ENCODE measurements at regions not wholly inside any gene's neighbourhood (a gene's known extent, or its start where the extent isn't known, plus 50 kb on each side); places are given as distances from the start of the nearest gene placed in this dataset.

- H3K9me3 ChIP-seq (ENCODE audit: severe bottlenecking), result no peaks in the 10 kb centered on the region
- H3K4me3 ChIP-seq (ENCODE audit: low read depth, low read length), result no peak overlapping the region
- H3K27me3 ChIP-seq (ENCODE audit: insufficient read depth, low read depth, severe bottlenecking), result no peaks in the 10 kb centered on the region
- no peaks in the 10 kb centered on the region for H3K36me3 ChIP-seq
- no peak for TF ChIP-seq CTCF (IDR thresholded peaks at IDR 0.05; ENCODE audit: low read depth, low read length)
- DNase-seq, result no peak
- no peak overlapping the region for H3K27ac ChIP-seq
Measured at GRCh38 chr13:26463296-26463695, 94.2 kb upstream of the WASF3 start.

- DNase-seq, result no peak
- no peak for TF ChIP-seq CTCF (IDR thresholded peaks at IDR 0.05; ENCODE audit: low read depth, low read length)
- H3K9me3 ChIP-seq (ENCODE audit: severe bottlenecking), result no peaks in the 10 kb centered on the region
- H3K27ac ChIP-seq, result no peak overlapping the region
- H3K36me3 ChIP-seq, result no peaks in the 10 kb centered on the region
- no peak overlapping the region for H3K4me3 ChIP-seq (ENCODE audit: low read depth, low read length)
- no peaks in the 10 kb centered on the region for H3K27me3 ChIP-seq (ENCODE audit: insufficient read depth, low read depth, severe bottlenecking)
Measured at GRCh38 chr13:26463848-26464247, 93.6 kb upstream of the WASF3 start.

DNA sequence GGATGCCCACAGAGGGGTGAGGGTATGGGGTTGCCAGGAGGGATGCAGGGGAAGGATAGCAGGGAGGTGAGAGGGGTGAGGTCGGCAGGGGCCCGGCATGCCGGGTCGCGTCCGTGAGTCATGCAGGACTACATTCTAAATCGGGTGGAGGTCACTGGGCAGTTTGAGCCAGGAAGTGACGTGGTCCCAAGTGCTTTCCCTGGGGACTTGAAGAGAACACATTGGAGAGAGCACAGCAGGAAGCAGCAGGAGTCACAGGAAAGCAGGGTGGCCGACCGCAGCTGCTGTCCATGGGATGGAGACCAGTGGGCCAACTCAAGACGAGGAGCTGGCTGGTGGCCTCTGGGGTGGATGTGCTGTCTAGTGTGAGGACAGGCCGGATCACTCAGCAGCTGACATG, 92.0 kb upstream of the WASF3 start:
- H3K4me3 ChIP-seq (ENCODE audit: low read depth, low read length), result no peak overlapping the region
- no peak for TF ChIP-seq CTCF (IDR thresholded peaks at IDR 0.05; ENCODE audit: low read depth, low read length)
- no peaks in the 10 kb centered on the region for H3K36me3 ChIP-seq
- H3K27me3 ChIP-seq (ENCODE audit: insufficient read depth, low read depth, severe bottlenecking), result no peaks in the 10 kb centered on the region
- peaks cover 2% of the 10 kb centered on the region for H3K9me3 ChIP-seq (ENCODE audit: severe bottlenecking)
- H3K27ac ChIP-seq, result no peak overlapping the region
- no peak for DNase-seq

DNA sequence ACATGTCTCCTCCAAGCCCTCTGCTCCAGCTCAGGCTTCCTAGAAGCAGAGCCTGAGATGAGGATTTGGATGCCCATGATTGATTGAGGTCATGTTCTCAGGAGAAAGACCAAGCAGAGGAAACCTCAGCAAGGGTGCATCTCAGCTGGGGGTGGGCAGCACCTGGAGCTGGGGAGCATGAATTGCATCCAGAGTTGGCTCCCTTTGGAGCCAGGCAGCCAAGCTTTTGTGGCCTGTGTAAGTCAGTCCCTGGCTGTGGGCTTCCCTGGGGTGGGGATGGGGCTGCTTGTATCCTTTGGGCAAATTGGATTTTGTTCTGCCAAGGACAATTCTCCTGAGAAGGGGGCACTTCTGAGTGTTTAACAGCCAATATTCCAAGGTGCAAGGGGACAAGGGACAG, 91.5 kb upstream of the WASF3 start:
- DNase-seq, result no peak
- Histone ChIP-seq H3K27me3 (ENCODE audit: insufficient read depth, low read depth, severe bottlenecking) (no peaks in the 10 kb centered on the region), H3K36me3 (no peaks in the 10 kb centered on the region), H3K9me3 (ENCODE audit: severe bottlenecking) (peaks cover 2% of the 10 kb centered on the region), H3K4me3 (ENCODE audit: low read depth, low read length) (no peak overlapping the region), H3K27ac (no peak overlapping the region)
- no peak for TF ChIP-seq CTCF (IDR thresholded peaks at IDR 0.05; ENCODE audit: low read depth, low read length)

DNA sequence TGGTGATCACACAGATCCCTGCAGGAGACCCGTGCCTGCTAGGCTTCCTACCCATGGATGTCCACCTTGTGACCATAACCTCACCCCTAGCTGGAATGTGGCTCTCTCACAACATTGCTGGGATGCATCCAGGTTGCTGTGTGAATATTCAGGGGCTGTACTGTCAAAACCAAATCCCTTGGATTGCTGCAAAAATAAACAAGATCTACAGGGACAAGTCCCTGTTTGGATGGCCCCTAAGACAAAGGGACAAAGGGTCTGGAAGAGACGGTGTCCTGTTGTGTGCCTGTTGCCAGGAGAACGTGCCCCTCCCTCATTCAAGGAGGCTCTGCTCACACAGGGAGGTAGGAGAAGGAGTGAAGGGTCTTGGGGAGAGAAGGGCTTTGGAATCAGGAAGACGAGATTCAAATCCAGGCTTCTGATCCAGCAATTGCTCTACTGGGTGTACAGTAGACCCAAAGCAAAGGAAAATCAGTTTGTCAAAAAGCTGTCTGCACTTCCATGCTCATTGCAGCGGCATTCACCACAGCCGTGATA, 89.2 kb upstream of the WASF3 start:
- H3K27ac ChIP-seq, result no peak overlapping the region
- H3K4me3 ChIP-seq (ENCODE audit: low read depth, low read length), result no peak overlapping the region
- H3K36me3 ChIP-seq, result no peaks in the 10 kb centered on the region
- TF ChIP-seq CTCF (IDR thresholded peaks at IDR 0.05; ENCODE audit: low read depth, low read length), result no peak
- no peak for DNase-seq
- H3K27me3 ChIP-seq (ENCODE audit: insufficient read depth, low read depth, severe bottlenecking), result no peaks in the 10 kb centered on the region
- peaks cover 2% of the 10 kb centered on the region for H3K9me3 ChIP-seq (ENCODE audit: severe bottlenecking)

- Histone ChIP-seq H3K9me3 (ENCODE audit: severe bottlenecking) (peaks cover 2% of the 10 kb centered on the region), H3K27me3 (ENCODE audit: insufficient read depth, low read depth, severe bottlenecking) (no peaks in the 10 kb centered on the region), H3K27ac (no peak overlapping the region), H3K36me3 (no peaks in the 10 kb centered on the region), H3K4me3 (ENCODE audit: low read depth, low read length) (no peak overlapping the region)
- DNase-seq, result no peak
- no peak for TF ChIP-seq CTCF (IDR thresholded peaks at IDR 0.05; ENCODE audit: low read depth, low read length)
Measured at GRCh38 chr13:26469602-26470001, 87.9 kb upstream of the WASF3 start.
